Keratinocyte (primary cell): ENCODE measurements at regions not wholly inside any gene's neighbourhood (a gene's known extent, or its start where the extent isn't known, plus 50 kb on each side); places are given as distances from the start of the nearest gene placed in this dataset.

Source experiments
- DNase-seq: peaks from one replicate; pipeline ENCODE4 v3.0.0-alpha.2; 2011; ENCODE audit warnings: low read depth, missing footprints, low spot score
- FAIRE-seq: peaks from 2 replicates; lab custom pipeline; 2011; peaks lifted over from hg19 to GRCh38; lab: Jason Lieb, UNC
- H2AFZ ChIP-seq: 2 replicates; pipeline ENCODE4 v1.6.0; 2012; ENCODE audit warnings: low read length, control low read depth, inconsistent platforms; ENCODE audit not compliant: control insufficient read depth
- H3K27ac ChIP-seq: 2 replicates; pipeline ENCODE4 v1.5.1; 2011; ENCODE audit warnings: low read length; ENCODE audit not compliant: control insufficient read depth, insufficient read depth
- H3K27me3 ChIP-seq: 3 replicates; pipeline ENCODE4 v1.6.0; 2011; ENCODE audit warnings: low read length; ENCODE audit not compliant: control insufficient read depth, insufficient read depth; ENCODE audit errors: extremely low read depth
- H3K36me3 ChIP-seq, 2 experiments: 2 replicates in 1 of 2; 3 replicates in 1 of 2; pipeline ENCODE4 v1.5.1; 2011; ENCODE audit warnings: low read length in 2 of 2, mild to moderate bottlenecking in 1 of 2; ENCODE audit not compliant: control insufficient read depth in 2 of 2, insufficient read depth in 2 of 2; ENCODE audit errors: extremely low read depth in 1 of 2
- H3K4me1 ChIP-seq: 3 replicates; pipeline ENCODE4 v1.5.1; 2011; ENCODE audit warnings: low read length; ENCODE audit not compliant: control insufficient read depth, insufficient read depth; ENCODE audit errors: extremely low read depth
- H3K4me2 ChIP-seq: 3 replicates; pipeline ENCODE4 v1.6.0; 2011; ENCODE audit warnings: low read depth, low read length; ENCODE audit not compliant: control insufficient read depth, insufficient read depth; ENCODE audit errors: extremely low read depth
- H3K4me3 ChIP-seq, 3 experiments: fragments of 200-600 bp in 1 of 3; sonication (generic) in 1 of 3; 2 replicates in 2 of 3; 3 replicates in 1 of 3; pipeline ENCODE4 v1.5.1; 2011 to 2016; ENCODE audit warnings: low read length in 3 of 3, mild to moderate bottlenecking in 3 of 3, control low read depth in 2 of 3, inconsistent platforms in 1 of 3, low read depth in 1 of 3, mixed read lengths in 1 of 3, mixed run types in 1 of 3, moderate library complexity in 1 of 3; ENCODE audit not compliant: control insufficient read depth in 2 of 3, insufficient read depth in 2 of 3; ENCODE audit errors: extremely low read depth in 1 of 3
- H3K79me2 ChIP-seq: 2 replicates; pipeline ENCODE4 v1.6.0; 2012; ENCODE audit warnings: low read length; ENCODE audit not compliant: control insufficient read depth, insufficient read depth
- H3K9ac ChIP-seq: 3 replicates; pipeline ENCODE4 v1.6.0; 2011; ENCODE audit warnings: low read length; ENCODE audit not compliant: control insufficient read depth, insufficient read depth; ENCODE audit errors: extremely low read depth
- H3K9me1 ChIP-seq: 3 replicates; pipeline ENCODE4 v1.6.0; 2011; ENCODE audit warnings: low read length; ENCODE audit not compliant: control insufficient read depth, insufficient read depth; ENCODE audit errors: extremely low read depth
- H3K9me3 ChIP-seq: 2 replicates; pipeline ENCODE4 v1.5.1; 2012; ENCODE audit warnings: low read depth, low read length; ENCODE audit not compliant: control insufficient read depth
- H4K20me1 ChIP-seq: 3 replicates; pipeline ENCODE4 v1.6.0; 2011; ENCODE audit warnings: low read length; ENCODE audit not compliant: control insufficient read depth, insufficient read depth; ENCODE audit errors: extremely low read depth
- CTCF ChIP-seq, 3 experiments: IDR thresholded peaks in 1 of 3; conservative IDR thresholded peaks in 1 of 3; optimal IDR thresholded peaks in 1 of 3; 2 replicates in 2 of 3; 3 replicates in 1 of 3; pipeline versions ENCODE3 to v1.5.1; 2011; ENCODE audit warnings: low read length in 3 of 3, mild to moderate bottlenecking in 3 of 3, moderate library complexity in 2 of 3, control low read depth in 1 of 3, inconsistent platforms in 1 of 3; ENCODE audit not compliant: insufficient read depth in 2 of 3; ENCODE audit errors: extremely low read depth in 1 of 3
- EZH2 ChIP-seq: IDR thresholded peaks from one replicate; pipeline ENCODE4 v1.6.1; 2012; ENCODE audit warnings: inconsistent platforms, mild to moderate bottlenecking, low read length, moderate library complexity
- dilution Hi-C: fragments of 300-500 bp; cut with MboI; formaldehyde crosslinking; loops from one replicate; pipeline ENCODE4 v1.7.0; 2020; ENCODE audit warnings: low sequenced_read_pairs; ENCODE audit not compliant: extremely low pct_ligation_motif_present

- Histone ChIP-seq H3K9me3 (no peaks in the 10 kb centered on the region), H3K4me1 (no peaks in the 10 kb centered on the region), H3K4me2 (no peak overlapping the region), H3K4me3 (no peak overlapping the region), H3K9me1 (no peaks in the 10 kb centered on the region), H3K79me2 (no peaks in the 10 kb centered on the region), H3K36me3 (no peaks in the 10 kb centered on the region), H3K9ac (no peak overlapping the region), H3K27ac (no peak overlapping the region), H3K27me3 (no peaks in the 10 kb centered on the region), H2AFZ (no peak overlapping the region), H4K20me1 (no peaks in the 10 kb centered on the region)
- dilution Hi-C loops, result no loop called here
- no peak for TF ChIP-seq EZH2
- no peak for TF ChIP-seq CTCF (optimal IDR thresholded peaks at IDR 0.05 in 1 of 3, IDR thresholded peaks at IDR 0.05 in 1 of 3, conservative IDR thresholded peaks at IDR 0.05 in 1 of 3; ENCODE audit: extremely low read depth in 1 of 3, insufficient read depth in 2 of 3, low read length in 3 of 3)
- FAIRE-seq (no peak), DNase-seq (no peak)
Measured at GRCh38 chr15:87707071-87707470, 549.5 kb downstream of the NTRK3 start.

GRCh38 chr15:87706001-87706400 lies 550.5 kb downstream of the NTRK3 start:
- Histone ChIP-seq H2AFZ (no peak overlapping the region), H4K20me1 (no peaks in the 10 kb centered on the region), H3K4me3 (no peak overlapping the region), H3K9me3 (no peaks in the 10 kb centered on the region), H3K4me1 (no peaks in the 10 kb centered on the region), H3K27ac (no peak overlapping the region), H3K9ac (no peak overlapping the region), H3K79me2 (no peaks in the 10 kb centered on the region), H3K4me2 (no peak overlapping the region), H3K9me1 (no peaks in the 10 kb centered on the region), H3K36me3 (no peaks in the 10 kb centered on the region), H3K27me3 (no peaks in the 10 kb centered on the region)
- no peak for TF ChIP-seq CTCF (optimal IDR thresholded peaks at IDR 0.05 in 1 of 3, IDR thresholded peaks at IDR 0.05 in 1 of 3, conservative IDR thresholded peaks at IDR 0.05 in 1 of 3; ENCODE audit: extremely low read depth in 1 of 3, insufficient read depth in 2 of 3, low read length in 3 of 3)
- no peak for TF ChIP-seq EZH2
- dilution Hi-C loops, result no loop called here
- FAIRE-seq, result no peak
- no peak for DNase-seq
